ENCODE measurements at regions not wholly inside any gene's neighbourhood (a gene's known extent, or its start where the extent isn't known, plus 50 kb on each side); places are given as distances from the start of the nearest gene placed in this dataset.

- TF ChIP-seq, protein P1, sequence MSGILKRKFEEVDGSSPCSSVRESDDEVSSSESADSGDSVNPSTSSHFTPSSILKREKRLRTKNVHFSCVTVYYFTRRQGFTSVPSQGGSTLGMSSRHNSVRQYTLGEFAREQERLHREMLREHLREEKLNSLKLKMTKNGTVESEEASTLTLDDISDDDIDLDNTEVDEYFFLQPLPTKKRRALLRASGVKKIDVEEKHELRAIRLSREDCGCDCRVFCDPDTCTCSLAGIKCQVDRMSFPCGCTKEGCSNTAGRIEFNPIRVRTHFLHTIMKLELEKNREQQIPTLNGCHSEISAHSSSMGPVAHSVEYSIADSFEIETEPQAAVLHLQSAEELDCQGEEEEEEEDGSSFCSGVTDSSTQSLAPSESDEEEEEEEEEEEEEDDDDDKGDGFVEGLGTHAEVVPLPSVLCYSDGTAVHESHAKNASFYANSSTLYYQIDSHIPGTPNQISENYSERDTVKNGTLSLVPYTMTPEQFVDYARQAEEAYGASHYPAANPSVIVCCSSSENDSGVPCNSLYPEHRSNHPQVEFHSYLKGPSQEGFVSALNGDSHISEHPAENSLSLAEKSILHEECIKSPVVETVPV (CRISPR knock-in tag; IDR thresholded peaks at IDR 0.05): no peak
- TF ChIP-seq PPARA (CRISPR knock-in tag; IDR thresholded peaks at IDR 0.05; ENCODE audit: borderline replicate concordance) (no peak), TCF4 (CRISPR knock-in tag; IDR thresholded peaks at IDR 0.05; ENCODE audit: borderline replicate concordance) (no peak), CSDC2 (CRISPR knock-in tag; IDR thresholded peaks at IDR 0.05) (no peak), RARB (CRISPR knock-in tag; IDR thresholded peaks at IDR 0.05) (no peak), ZFP30 (CRISPR knock-in tag; IDR thresholded peaks at IDR 0.05) (no peak), ZNF565 (CRISPR knock-in tag; conservative IDR thresholded peaks at IDR 0.05; ENCODE audit: low read depth) (no peak), ZFP3 (CRISPR knock-in tag; IDR thresholded peaks at IDR 0.05) (no peak)
- TF ChIP-seq, protein P2, sequence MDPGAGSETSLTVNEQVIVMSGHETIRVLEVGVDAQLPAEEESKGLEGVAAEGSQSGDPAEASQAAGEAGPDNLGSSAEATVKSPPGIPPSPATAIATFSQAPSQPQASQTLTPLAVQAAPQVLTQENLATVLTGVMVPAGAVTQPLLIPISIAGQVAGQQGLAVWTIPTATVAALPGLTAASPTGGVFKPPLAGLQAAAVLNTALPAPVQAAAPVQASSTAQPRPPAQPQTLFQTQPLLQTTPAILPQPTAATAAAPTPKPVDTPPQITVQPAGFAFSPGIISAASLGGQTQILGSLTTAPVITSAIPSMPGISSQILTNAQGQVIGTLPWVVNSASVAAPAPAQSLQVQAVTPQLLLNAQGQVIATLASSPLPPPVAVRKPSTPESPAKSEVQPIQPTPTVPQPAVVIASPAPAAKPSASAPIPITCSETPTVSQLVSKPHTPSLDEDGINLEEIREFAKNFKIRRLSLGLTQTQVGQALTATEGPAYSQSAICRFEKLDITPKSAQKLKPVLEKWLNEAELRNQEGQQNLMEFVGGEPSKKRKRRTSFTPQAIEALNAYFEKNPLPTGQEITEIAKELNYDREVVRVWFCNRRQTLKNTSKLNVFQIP (CRISPR knock-in tag; IDR thresholded peaks at IDR 0.05; ENCODE audit: borderline replicate concordance, low read depth): no peak
Measured at GRCh38 chr10:43790147-43790546, 141.5 kb upstream of the ZNF32 start (continued).

- ATAC-seq: no peak
- TF ChIP-seq, protein P1 (CRISPR knock-in tag; IDR thresholded peaks at IDR 0.05): no peak
- TF ChIP-seq GLIS3 (CRISPR knock-in tag; IDR thresholded peaks at IDR 0.05) (no peak), ZC3H10 (CRISPR knock-in tag; IDR thresholded peaks at IDR 0.05) (no peak), OSR1 (CRISPR knock-in tag; IDR thresholded peaks at IDR 0.05) (no peak), PATZ1 (CRISPR knock-in tag; IDR thresholded peaks at IDR 0.05; ENCODE audit: borderline replicate concordance) (no peak), TSHZ2 (CRISPR knock-in tag; IDR thresholded peaks at IDR 0.05) (no peak), SNAI2 (CRISPR knock-in tag; IDR thresholded peaks at IDR 0.05) (no peak), ZFP3 (CRISPR knock-in tag; IDR thresholded peaks at IDR 0.05) (no peak), CSDC2 (CRISPR knock-in tag; IDR thresholded peaks at IDR 0.05) (no peak), ISL1 (CRISPR knock-in tag; IDR thresholded peaks at IDR 0.05) (no peak), TCF4 (CRISPR knock-in tag; IDR thresholded peaks at IDR 0.05; ENCODE audit: borderline replicate concordance) (no peak), ZNF8 (CRISPR knock-in tag; IDR thresholded peaks at IDR 0.05) (no peak), RARB (CRISPR knock-in tag; IDR thresholded peaks at IDR 0.05) (no peak), ZFP30 (CRISPR knock-in tag; IDR thresholded peaks at IDR 0.05) (no peak), ESRRG (CRISPR knock-in tag; IDR thresholded peaks at IDR 0.05) (no peak)
- TF ChIP-seq, protein P2 (CRISPR knock-in tag; IDR thresholded peaks at IDR 0.05; ENCODE audit: borderline replicate concordance, low read depth): no peak
- TF ChIP-seq, protein P3, sequence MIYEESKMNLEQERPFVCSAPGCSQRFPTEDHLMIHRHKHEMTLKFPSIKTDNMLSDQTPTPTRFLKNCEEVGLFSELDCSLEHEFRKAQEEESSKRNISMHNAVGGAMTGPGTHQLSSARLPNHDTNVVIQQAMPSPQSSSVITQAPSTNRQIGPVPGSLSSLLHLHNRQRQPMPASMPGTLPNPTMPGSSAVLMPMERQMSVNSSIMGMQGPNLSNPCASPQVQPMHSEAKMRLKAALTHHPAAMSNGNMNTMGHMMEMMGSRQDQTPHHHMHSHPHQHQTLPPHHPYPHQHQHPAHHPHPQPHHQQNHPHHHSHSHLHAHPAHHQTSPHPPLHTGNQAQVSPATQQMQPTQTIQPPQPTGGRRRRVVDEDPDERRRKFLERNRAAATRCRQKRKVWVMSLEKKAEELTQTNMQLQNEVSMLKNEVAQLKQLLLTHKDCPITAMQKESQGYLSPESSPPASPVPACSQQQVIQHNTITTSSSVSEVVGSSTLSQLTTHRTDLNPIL (CRISPR knock-in tag; IDR thresholded peaks at IDR 0.05; ENCODE audit: low read depth): no peak
Measured at GRCh38 chr10:43785252-43785651, 136.6 kb upstream of the ZNF32 start.

All from SK-N-SH treated with all-trans-retinoic acid at 6 μM for 48 hours (cell line).